Rectal smooth muscle tissue (tissue), 1 donor: ENCODE measurements at regions not wholly inside any gene's neighbourhood (a gene's known extent, or its start where the extent isn't known, plus 50 kb on each side); places are given as distances from the start of the nearest gene placed in this dataset.

Source experiments
- H3K27ac ChIP-seq: one replicate; pipeline ENCODE4 v1.7.0; 2013; ENCODE audit warnings: low read depth, low read length, inconsistent platforms
- H3K27me3 ChIP-seq: one replicate; pipeline ENCODE4 v1.7.0; 2013; ENCODE audit warnings: low read length; ENCODE audit not compliant: control insufficient read depth, insufficient read depth
- H3K36me3 ChIP-seq: one replicate; pipeline ENCODE4 v1.7.0; 2013; ENCODE audit warnings: low read length; ENCODE audit not compliant: control insufficient read depth, insufficient read depth
- H3K4me1 ChIP-seq: one replicate; pipeline ENCODE4 v1.7.0; 2013; ENCODE audit warnings: low read length; ENCODE audit not compliant: control insufficient read depth, insufficient read depth
- H3K4me3 ChIP-seq: one replicate; pipeline ENCODE4 v1.7.0; 2013; ENCODE audit warnings: low read length
- H3K9ac ChIP-seq: one replicate; pipeline ENCODE4 v1.7.0; 2013; ENCODE audit warnings: low read length

DNA sequence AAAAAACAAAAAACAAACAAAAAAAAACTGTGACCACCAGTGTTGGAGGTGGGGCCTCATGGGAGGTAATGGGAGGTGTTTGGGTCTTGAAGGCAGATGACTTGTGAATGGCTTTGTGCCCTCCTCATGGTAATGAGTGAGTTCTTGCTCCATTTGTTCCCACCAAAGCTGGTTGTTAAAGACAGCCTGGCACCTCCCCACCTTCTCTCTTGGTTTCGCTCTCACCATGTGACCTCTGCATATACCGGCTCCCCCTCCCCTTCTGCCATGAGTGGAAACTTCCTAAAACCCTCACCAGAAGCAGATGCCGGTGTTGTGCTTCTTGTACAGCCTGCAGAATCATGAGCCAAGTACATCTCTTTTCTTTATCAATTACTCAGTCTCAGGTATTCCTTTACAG, 61.5 kb upstream of the ATP11B start:
- Histone ChIP-seq H3K4me3 (no peak overlapping the region), H3K4me1 (no peaks in the 10 kb centered on the region), H3K9ac (no peak overlapping the region), H3K36me3 (no peaks in the 10 kb centered on the region), H3K27ac (no peak overlapping the region), H3K27me3 (no peaks in the 10 kb centered on the region)

- H3K4me1 ChIP-seq: no peaks in the 10 kb centered on the region
- no peak overlapping the region for H3K4me3 ChIP-seq
- H3K9ac ChIP-seq: no peak overlapping the region
- no peaks in the 10 kb centered on the region for H3K27me3 ChIP-seq
- H3K27ac ChIP-seq: no peak overlapping the region
- H3K36me3 ChIP-seq: no peaks in the 10 kb centered on the region
Measured at GRCh38 chr3:182732232-182733015, 60.9 kb upstream of the ATP11B start.

GRCh38 chr3:182735672-182736071, 57.6 kb upstream of the ATP11B start:
- Histone ChIP-seq H3K4me1 (no peaks in the 10 kb centered on the region), H3K9ac (no peak overlapping the region), H3K4me3 (no peak overlapping the region), H3K27ac (no peak overlapping the region), H3K36me3 (no peaks in the 10 kb centered on the region), H3K27me3 (no peaks in the 10 kb centered on the region)

DNA sequence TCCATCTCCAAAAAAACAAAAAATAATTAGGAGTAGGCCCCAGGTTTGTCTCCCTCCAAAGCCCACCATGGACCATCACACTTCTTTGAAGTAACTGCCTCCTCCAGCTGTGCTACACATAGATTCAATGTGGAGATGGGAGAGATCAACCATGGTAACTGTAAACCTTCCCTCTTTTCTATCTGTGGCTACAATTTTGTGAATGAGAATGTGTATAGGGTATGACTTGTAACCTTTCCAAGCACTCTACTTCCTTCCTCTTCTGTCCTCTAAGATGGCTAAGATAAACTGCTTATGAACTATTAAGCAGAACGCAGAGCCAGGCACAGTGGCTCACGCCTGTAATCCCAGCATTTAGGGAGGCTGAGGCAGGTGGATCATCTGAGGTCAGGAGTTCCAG, 55.5 kb upstream of the ATP11B start:
- Histone ChIP-seq H3K9ac (no peak overlapping the region), H3K4me1 (no peaks in the 10 kb centered on the region), H3K27me3 (no peaks in the 10 kb centered on the region), H3K27ac (no peak overlapping the region), H3K4me3 (no peak overlapping the region), H3K36me3 (no peaks in the 10 kb centered on the region)

GRCh38 chr3:182738583-182739411, 54.5 kb upstream of the ATP11B start:
- Histone ChIP-seq H3K9ac (no peak overlapping the region), H3K27ac (no peak overlapping the region), H3K4me3 (no peak overlapping the region), H3K4me1 (no peaks in the 10 kb centered on the region), H3K27me3 (no peaks in the 10 kb centered on the region), H3K36me3 (no peaks in the 10 kb centered on the region)

GRCh38 chr3:182739619-182740018, 53.7 kb upstream of the ATP11B start:
- H3K9ac ChIP-seq: no peak overlapping the region
- no peaks in the 10 kb centered on the region for H3K4me1 ChIP-seq
- H3K4me3 ChIP-seq: no peak overlapping the region
- H3K36me3 ChIP-seq: no peaks in the 10 kb centered on the region
- no peaks in the 10 kb centered on the region for H3K27me3 ChIP-seq
- no peak overlapping the region for H3K27ac ChIP-seq

DNA sequence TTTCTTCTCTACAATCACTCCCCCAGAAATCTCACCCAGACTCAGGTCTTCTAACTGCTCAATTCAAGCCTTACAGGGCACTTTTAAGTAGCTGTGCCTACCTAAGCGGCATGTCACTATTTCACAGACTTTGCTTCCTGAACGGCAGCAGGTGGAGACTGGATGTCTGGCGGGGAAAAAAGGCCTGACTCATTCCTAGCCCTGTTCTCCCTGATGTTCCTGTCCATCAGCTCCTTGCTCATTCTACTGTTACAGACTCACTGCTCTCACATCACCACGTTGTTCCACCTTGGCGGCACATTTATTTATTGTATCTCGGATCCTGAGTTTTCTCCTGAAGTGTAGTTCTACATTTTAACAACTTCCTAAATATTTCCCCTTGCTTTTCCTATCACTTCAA, 52.6 kb upstream of the ATP11B start:
- Histone ChIP-seq H3K4me3 (no peak overlapping the region), H3K27me3 (no peaks in the 10 kb centered on the region), H3K4me1 (no peaks in the 10 kb centered on the region), H3K9ac (no peak overlapping the region), H3K27ac (no peak overlapping the region), H3K36me3 (no peaks in the 10 kb centered on the region)

DNA sequence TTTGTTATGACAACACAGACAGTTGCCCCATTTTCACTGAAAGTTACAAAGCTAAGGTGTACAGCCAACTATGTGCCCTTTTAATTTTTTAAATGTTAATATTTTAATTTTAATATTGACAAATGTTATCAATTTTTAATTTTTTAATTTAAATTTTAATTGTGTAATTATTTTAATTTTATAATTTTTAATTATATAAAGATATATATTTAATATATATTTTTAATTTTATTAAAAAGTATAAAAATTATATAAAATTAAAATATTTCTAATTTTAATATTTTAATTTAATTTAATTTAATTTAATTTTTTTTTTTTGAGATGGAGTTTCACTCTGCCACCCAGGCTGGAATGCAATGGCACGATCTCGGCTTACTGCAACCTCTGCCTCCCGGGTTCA, 52.1 kb upstream of the ATP11B start:
- Histone ChIP-seq H3K27ac (no peak overlapping the region), H3K9ac (no peak overlapping the region), H3K4me1 (no peaks in the 10 kb centered on the region), H3K4me3 (no peak overlapping the region), H3K27me3 (no peaks in the 10 kb centered on the region), H3K36me3 (no peaks in the 10 kb centered on the region)
